ENCODE measurements at regions not wholly inside any gene's neighbourhood (a gene's known extent, or its start where the extent isn't known, plus 50 kb on each side); places are given as distances from the start of the nearest gene placed in this dataset.

DNA sequence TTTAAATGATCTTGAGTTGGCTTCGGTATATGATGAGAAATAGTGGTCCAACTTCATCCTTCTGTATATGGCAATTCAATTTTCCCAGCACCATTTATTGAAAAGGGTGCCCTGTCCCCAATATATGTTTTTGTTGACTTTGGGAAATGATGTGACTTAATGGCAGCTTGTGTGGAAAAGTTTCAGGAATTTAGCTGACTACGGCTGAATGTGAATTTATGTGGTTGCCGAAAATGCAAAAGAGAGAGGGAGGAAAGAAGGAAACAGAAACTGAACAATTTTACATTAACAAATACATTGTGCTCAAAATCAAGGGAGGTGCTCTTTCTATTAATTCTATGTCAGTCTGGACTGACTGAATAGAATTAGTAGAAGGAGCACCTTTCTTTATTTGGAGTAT, 101.8 kb upstream of the CYSLTR1 start:
- H3K36me3 ChIP-seq, result no peaks in the 10 kb centered on the region
- H3K27me3 ChIP-seq, result no peaks in the 10 kb centered on the region
- no peaks in the 10 kb centered on the region for H3K4me1 ChIP-seq (ENCODE audit: control insufficient read depth in 1 of 2, insufficient read depth in 1 of 2, low read depth in 1 of 2, low read length in 1 of 2)
- H3K4me3 ChIP-seq (ENCODE audit: low read depth in 1 of 2, low read length in 1 of 2), result no peak overlapping the region
- no peak overlapping the region for H3K27ac ChIP-seq
- no peaks in the 10 kb centered on the region for H3K9me3 ChIP-seq
- TF ChIP-seq, protein P1, sequence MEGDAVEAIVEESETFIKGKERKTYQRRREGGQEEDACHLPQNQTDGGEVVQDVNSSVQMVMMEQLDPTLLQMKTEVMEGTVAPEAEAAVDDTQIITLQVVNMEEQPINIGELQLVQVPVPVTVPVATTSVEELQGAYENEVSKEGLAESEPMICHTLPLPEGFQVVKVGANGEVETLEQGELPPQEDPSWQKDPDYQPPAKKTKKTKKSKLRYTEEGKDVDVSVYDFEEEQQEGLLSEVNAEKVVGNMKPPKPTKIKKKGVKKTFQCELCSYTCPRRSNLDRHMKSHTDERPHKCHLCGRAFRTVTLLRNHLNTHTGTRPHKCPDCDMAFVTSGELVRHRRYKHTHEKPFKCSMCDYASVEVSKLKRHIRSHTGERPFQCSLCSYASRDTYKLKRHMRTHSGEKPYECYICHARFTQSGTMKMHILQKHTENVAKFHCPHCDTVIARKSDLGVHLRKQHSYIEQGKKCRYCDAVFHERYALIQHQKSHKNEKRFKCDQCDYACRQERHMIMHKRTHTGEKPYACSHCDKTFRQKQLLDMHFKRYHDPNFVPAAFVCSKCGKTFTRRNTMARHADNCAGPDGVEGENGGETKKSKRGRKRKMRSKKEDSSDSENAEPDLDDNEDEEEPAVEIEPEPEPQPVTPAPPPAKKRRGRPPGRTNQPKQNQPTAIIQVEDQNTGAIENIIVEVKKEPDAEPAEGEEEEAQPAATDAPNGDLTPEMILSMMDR (IDR thresholded peaks at IDR 0.05), result no peak

- no peaks in the 10 kb centered on the region for H3K36me3 ChIP-seq
- TF ChIP-seq, protein P1 (IDR thresholded peaks at IDR 0.05), result no peak
- H3K4me3 ChIP-seq (ENCODE audit: low read depth in 1 of 2, low read length in 1 of 2), result no peak overlapping the region
- no peaks in the 10 kb centered on the region for H3K9me3 ChIP-seq
- no peaks in the 10 kb centered on the region for H3K27me3 ChIP-seq
- no peaks in the 10 kb centered on the region for H3K4me1 ChIP-seq (ENCODE audit: control insufficient read depth in 1 of 2, insufficient read depth in 1 of 2, low read depth in 1 of 2, low read length in 1 of 2)
- H3K27ac ChIP-seq, result no peak overlapping the region
These were observed 61.3 kb upstream of the CYSLTR1 start for GRCh38 chrX:78388663-78389062.

DNA sequence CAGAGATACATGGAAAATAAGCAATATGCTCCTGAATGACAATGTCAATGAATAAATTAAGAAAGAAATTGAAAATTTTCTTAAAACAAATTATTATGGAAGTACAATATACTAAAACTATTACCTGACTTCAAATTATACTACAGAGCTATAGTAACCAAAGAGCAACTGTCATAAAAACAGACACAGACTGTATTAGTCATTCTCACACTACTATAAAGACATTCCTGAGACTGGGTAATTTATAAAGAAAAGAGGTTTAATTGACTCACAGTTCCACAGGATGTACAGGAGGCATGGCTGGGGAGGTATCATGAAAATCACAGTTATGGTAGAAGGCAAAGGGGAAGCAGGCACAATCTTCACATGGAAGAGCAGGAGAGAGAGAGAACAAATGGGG, 60.0 kb upstream of the CYSLTR1 start:
- no peaks in the 10 kb centered on the region for H3K27me3 ChIP-seq

GRCh38 chrX:78384486-78384885, 57.1 kb upstream of the CYSLTR1 start:
- H3K4me1 ChIP-seq (ENCODE audit: control insufficient read depth in 1 of 2, insufficient read depth in 1 of 2, low read depth in 1 of 2, low read length in 1 of 2), result no peaks in the 10 kb centered on the region
- H3K27me3 ChIP-seq, result no peaks in the 10 kb centered on the region
- no peaks in the 10 kb centered on the region for H3K36me3 ChIP-seq
- TF ChIP-seq, protein P1 (IDR thresholded peaks at IDR 0.05), result no peak
- no peaks in the 10 kb centered on the region for H3K9me3 ChIP-seq
- no peak overlapping the region for H3K4me3 ChIP-seq (ENCODE audit: low read depth in 1 of 2, low read length in 1 of 2)
- no peak overlapping the region for H3K27ac ChIP-seq

More for the DNA sequence above, 60.0 kb upstream of the CYSLTR1 start:
- no peaks in the 10 kb centered on the region for H3K36me3 ChIP-seq
- H3K27ac ChIP-seq, result no peak overlapping the region
- H3K4me1 ChIP-seq (ENCODE audit: control insufficient read depth in 1 of 2, insufficient read depth in 1 of 2, low read depth in 1 of 2, low read length in 1 of 2), result no peaks in the 10 kb centered on the region
- H3K4me3 ChIP-seq (ENCODE audit: low read depth in 1 of 2, low read length in 1 of 2), result no peak overlapping the region
- no peaks in the 10 kb centered on the region for H3K9me3 ChIP-seq
- TF ChIP-seq, protein P1 (IDR thresholded peaks at IDR 0.05), result no peak

- H3K4me1 ChIP-seq (ENCODE audit: control insufficient read depth in 1 of 2, insufficient read depth in 1 of 2, low read depth in 1 of 2, low read length in 1 of 2), result no peaks in the 10 kb centered on the region
- no peak overlapping the region for H3K27ac ChIP-seq
- no peaks in the 10 kb centered on the region for H3K9me3 ChIP-seq
- H3K27me3 ChIP-seq, result no peaks in the 10 kb centered on the region
- H3K36me3 ChIP-seq, result no peaks in the 10 kb centered on the region
- H3K4me3 ChIP-seq (ENCODE audit: low read depth in 1 of 2, low read length in 1 of 2), result no peak overlapping the region
- TF ChIP-seq, protein P1 (IDR thresholded peaks at IDR 0.05), result no peak
These were observed 56.2 kb upstream of the CYSLTR1 start for GRCh38 chrX:78383594-78383993.
